ENCODE measurements at regions not wholly inside any gene's neighbourhood (a gene's known extent, or its start where the extent isn't known, plus 50 kb on each side); places are given as distances from the start of the nearest gene placed in this dataset.

DNA sequence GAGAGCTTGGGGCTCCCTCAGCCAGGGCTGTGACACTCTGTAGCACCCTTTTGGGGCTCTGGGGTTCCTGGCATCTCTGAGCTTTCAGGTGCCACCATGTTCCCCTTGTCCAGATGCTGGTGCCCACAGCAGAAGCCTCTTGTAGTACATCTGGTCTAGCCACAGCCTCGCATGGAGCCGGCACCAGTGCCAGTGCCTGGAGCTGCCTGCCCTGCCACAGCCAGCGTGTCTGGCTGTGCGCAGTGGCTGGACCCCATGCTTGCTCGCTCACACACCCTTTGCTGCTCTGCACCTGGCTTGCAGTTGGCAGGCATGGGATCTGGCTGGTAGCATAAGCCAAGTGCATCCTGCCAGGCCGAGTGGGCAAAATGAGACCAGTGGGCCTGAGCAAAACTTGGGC lies 744.8 kb upstream of the GBE1 start:
- ATAC-seq: no peak
- H3K27ac Mint-ChIP-seq: no peak overlapping the region

More for the DNA sequence above, 744.8 kb upstream of the GBE1 start:
- no peaks in the 10 kb centered on the region for H3K79me2 ChIP-seq (replicated peaks; ENCODE audit: insufficient read depth)
- H3K9me2 ChIP-seq (ENCODE audit: insufficient read depth): no peaks in the 10 kb centered on the region; the same call in 1 of the 2 replicates
- H3K36me3 ChIP-seq (ENCODE audit: insufficient read depth): no peaks in the 10 kb centered on the region
- no peaks in the 10 kb centered on the region for H3K27me3 ChIP-seq (ENCODE audit: insufficient read depth)
- Mint-ChIP-seq H3K36me3 (ENCODE audit: low read depth) (peaks cover 18% of the 10 kb centered on the region; the same call in 2 of the 3 replicates), H3K4me1 (peaks cover 6% of the 10 kb centered on the region), H3K27me3 (ENCODE audit: insufficient read depth, low read depth, poor library complexity) (no peaks in the 10 kb centered on the region), H3K9me3 (peaks cover 16% of the 10 kb centered on the region), H3K4me3 (no peak overlapping the region)
- no peaks in the 10 kb centered on the region for H3F3A ChIP-seq (replicated peaks; ENCODE audit: low read depth)
- no peaks in the 10 kb centered on the region for H4K20me1 ChIP-seq (replicated peaks; ENCODE audit: insufficient read depth)
- no peak overlapping the region for H2AFZ ChIP-seq
- peaks cover 8% of the 10 kb centered on the region for H3K4me1 ChIP-seq (ENCODE audit: insufficient read depth)
- H3K4me2 ChIP-seq: no peak overlapping the region
- TF ChIP-seq EZH2phosphoT487 (IDR thresholded peaks at IDR 0.05; ENCODE audit: unreplicated experiment) (no peak), STAT1 (IDR thresholded peaks at IDR 0.05; ENCODE audit: unreplicated experiment) (no peak), POLR2AphosphoS5 (IDR thresholded peaks at IDR 0.05; ENCODE audit: low read depth) (no peak), ZNF331 (CRISPR knock-in tag; IDR thresholded peaks at IDR 0.05; ENCODE audit: low read depth) (no peak), EZH2 (IDR thresholded peaks at IDR 0.05; ENCODE audit: low read depth, unreplicated experiment) (no peak), JUNB (IDR thresholded peaks at IDR 0.05; ENCODE audit: unreplicated experiment) (no peak), ZNF462 (CRISPR knock-in tag; IDR thresholded peaks at IDR 0.05) (no peak), ZNF114 (CRISPR knock-in tag; IDR thresholded peaks at IDR 0.05) (no peak), CTCF (conservative IDR thresholded peaks at IDR 0.05; ENCODE audit: low read depth in 2 of 2) (no peak)
- DNase-seq (ENCODE audit: low spot score): no peak
- H3K27ac ChIP-seq (ENCODE audit: low read depth): no peak overlapping the region
- no peak overlapping the region for H3K4me3 ChIP-seq
